GM19023 (cell line): ENCODE measurements at regions not wholly inside any gene's neighbourhood (a gene's known extent, or its start where the extent isn't known, plus 50 kb on each side); places are given as distances from the start of the nearest gene placed in this dataset.
A peak's percentile ranks its signal among the peaks of the same experiment; 100 is the strongest.
"Not testable (repeated sequence)": the region's sequence is repeated elsewhere in the genome, so short reads cannot be mapped to it uniquely, and the experiment has no call there.

Source experiments
- ATAC-seq: cut with Tn5 transposase; IDR thresholded peaks from one replicate; pipeline ENCODE4 v1.9.1; 2021; ENCODE audit warnings: mild to moderate bottlenecking, moderate library complexity; ENCODE audit not compliant: unreplicated experiment

- no peak for ATAC-seq
Measured at GRCh38 chr17:72385475-72385874, 264.7 kb downstream of the SOX9 start.

- not testable (repeated sequence) for ATAC-seq
Measured at GRCh38 chr17:72386173-72386572, 265.4 kb downstream of the SOX9 start.

GRCh38 chr17:72386619-72387237, 265.9 kb downstream of the SOX9 start:
- no peak for ATAC-seq

- ATAC-seq = no peak
Measured at GRCh38 chr17:72387487-72387886, 266.7 kb downstream of the SOX9 start.

GRCh38 chr17:72387969-72388368, 267.1 kb downstream of the SOX9 start:
- ATAC-seq = no peak

- peak; percentile 59 for ATAC-seq
Measured at GRCh38 chr17:72388765-72389473, 268.1 kb downstream of the SOX9 start.

GRCh38 chr17:72390675-72391508, 270.1 kb downstream of the SOX9 start:
- ATAC-seq = no peak

- ATAC-seq = peak; percentile 53
Measured at GRCh38 chr17:72392056-72393010, 271.5 kb downstream of the SOX9 start.

- ATAC-seq = no peak
Measured at GRCh38 chr17:72393553-72393952, 272.7 kb downstream of the SOX9 start.

GRCh38 chr17:72394531-72394930, 273.7 kb downstream of the SOX9 start:
- ATAC-seq = no peak

GRCh38 chr17:72396121-72396520, 275.3 kb downstream of the SOX9 start:
- no peak for ATAC-seq

GRCh38 chr17:72397223-72397667, 276.4 kb downstream of the SOX9 start:
- no peak for ATAC-seq

GRCh38 chr17:72397687-72398086, 276.9 kb downstream of the SOX9 start:
- ATAC-seq = no peak

- ATAC-seq = no peak
Measured at GRCh38 chr17:72399023-72399607, 278.3 kb downstream of the SOX9 start.

GRCh38 chr17:72399608-72400487, 279.0 kb downstream of the SOX9 start:
- ATAC-seq = no peak

GRCh38 chr17:72400488-72400827, 279.6 kb downstream of the SOX9 start:
- ATAC-seq = no peak

GRCh38 chr17:72400863-72401262, 280.0 kb downstream of the SOX9 start:
- no peak for ATAC-seq

GRCh38 chr17:72401883-72402726, 281.3 kb downstream of the SOX9 start:
- no peak for ATAC-seq
